K562 (cell line): ENCODE measurements at regions not wholly inside any gene's neighbourhood (a gene's known extent, or its start where the extent isn't known, plus 50 kb on each side); places are given as distances from the start of the nearest gene placed in this dataset.

Experiments
- ATAC-seq: fragments of 200-7000 bp; cut with Tn5 transposase; 3 replicates; pipeline ENCODE4 v1.9.1; 2020; ENCODE audit warnings: moderate library complexity
- BruUV-seq: library from RNA; stranded (reverse); fragments of 400-500 nt; replicated peaks from 2 replicates; lab custom pipeline; 2021; lab: Mats Ljungman, UMichigan
- CTCF ChIA-PET: fragments of 300-600 bp; formaldehyde crosslinking; extraction: SDS; loops from one replicate; lab custom pipeline; 2021; ENCODE audit warnings: low intra/inter-chr PET ratio; lab: Yijun Ruan, JAX
- POLR2A ChIA-PET: fragments of 300-600, 350-650 bp; sonication (Branson Sonifier 250); formaldehyde crosslinking; extraction: SDS; loops from one replicate; lab custom pipeline; 2021; ENCODE audit warnings: antibody characterized with exemption, inconsistent platforms; lab: Yijun Ruan, JAX
- DNase-seq, 4 experiments: peaks; one replicate each; pipeline versions ENCODE4 v3.0.0 to v3.0.0-alpha.2; 2011 to 2018; ENCODE audit warnings: low spot score in 3 of 4, mixed read lengths in 3 of 4; ENCODE audit errors: extremely low read depth in 1 of 4
- FAIRE-seq: peaks from 2 replicates; lab custom pipeline; 2011; peaks lifted over from hg19 to GRCh38; lab: Jason Lieb, UNC
- H2AFZ ChIP-seq: 2 replicates; pipeline ENCODE4 v1.6.0; 2011; ENCODE audit warnings: low read depth, low read length, control low read depth, inconsistent platforms
- H3K27ac ChIP-seq: fragments of 200-600 bp; 3 replicates; pipeline ENCODE4 v1.8.0; 2011; ENCODE audit warnings: low read depth, mild to moderate bottlenecking, control low read depth, inconsistent platforms, low read length, moderate library complexity, mixed read lengths; ENCODE audit errors: extremely low read depth
- H3K27me3 ChIP-seq, 2 experiments: fragments of 300-600 bp in 1 of 2; 2 replicates in 1 of 2; 3 replicates in 1 of 2; pipeline versions ENCODE4 v1.6.0 to v1.8.0; 2011; ENCODE audit warnings: inconsistent platforms in 2 of 2, low read length in 2 of 2, mild to moderate bottlenecking in 1 of 2, mixed read lengths in 1 of 2, moderate library complexity in 1 of 2; ENCODE audit not compliant: control insufficient read depth in 2 of 2, insufficient read depth in 2 of 2
- H3K36me3 ChIP-seq: fragments of 300-600 bp; 3 replicates; pipeline ENCODE4 v1.8.0; 2011; ENCODE audit warnings: mild to moderate bottlenecking, low read length, inconsistent platforms; ENCODE audit not compliant: control insufficient read depth, insufficient read depth
- H3K4me1 ChIP-seq, 2 experiments: fragments of 200-600 bp in 1 of 2; replicated peaks in 1 of 2; 2 replicates in 1 of 2; 3 replicates in 1 of 2; pipeline versions ENCODE4 v1.5.1 to v1.8.0; 2011; ENCODE audit warnings: inconsistent platforms in 2 of 2, low read length in 2 of 2, mild to moderate bottlenecking in 1 of 2, mixed read lengths in 1 of 2, moderate library complexity in 1 of 2; ENCODE audit not compliant: control insufficient read depth in 2 of 2, insufficient read depth in 2 of 2
- H3K4me2 ChIP-seq: 2 replicates; pipeline ENCODE4 v1.6.1; 2011; ENCODE audit warnings: low read length, control low read depth, inconsistent platforms, mixed read lengths; ENCODE audit not compliant: insufficient read depth
- H3K4me3 ChIP-seq: fragments of 200-600 bp; sonication (generic), shearing (Covaris generic); 2 replicates; pipeline ENCODE4 v1.5.1; 2016; ENCODE audit warnings: control low read depth, inconsistent platforms
- H3K79me2 ChIP-seq: fragments of 200-600 bp; 3 replicates; pipeline ENCODE4 v1.8.0; 2011; ENCODE audit warnings: low read length, inconsistent platforms; ENCODE audit not compliant: control insufficient read depth, insufficient read depth
- H3K9ac ChIP-seq, 2 experiments: 2 replicates each; pipeline versions ENCODE4 v1.6.0 to v1.6.1; 2011; ENCODE audit warnings: low read depth in 2 of 2, low read length in 2 of 2, control low read depth in 1 of 2, inconsistent platforms in 1 of 2, mild to moderate bottlenecking in 1 of 2, mixed read lengths in 1 of 2; ENCODE audit not compliant: insufficient read depth in 1 of 2
- H3K9me1 ChIP-seq: one replicate; pipeline ENCODE4 v1.6.0; 2011; ENCODE audit warnings: inconsistent platforms, mild to moderate bottlenecking, low read length, moderate library complexity; ENCODE audit not compliant: control insufficient read depth, insufficient read depth
- H3K9me3 ChIP-seq: replicated peaks from 2 replicates; pipeline ENCODE4 v1.5.1; 2011; ENCODE audit warnings: low read depth, low read length, inconsistent platforms; ENCODE audit not compliant: control insufficient read depth, insufficient read depth
- H4K20me1 ChIP-seq: replicated peaks from 2 replicates; pipeline ENCODE4 v1.6.1; 2011; ENCODE audit warnings: low read length, inconsistent platforms, mixed read lengths; ENCODE audit not compliant: control insufficient read depth, insufficient read depth
- BMI1 ChIP-seq: fragments of 150-350 bp; IDR thresholded peaks from 2 replicates; pipeline ENCODE4 v1.6.1; 2014; ENCODE audit warnings: low read length
- L3MBTL2 ChIP-seq: fragments of 450-650 bp; IDR thresholded peaks from 2 replicates; pipeline ENCODE4 v1.6.1; 2016; ENCODE audit warnings: mild to moderate bottlenecking, moderate library complexity
- SAFB ChIP-seq: fragments of 200-400 bp; formaldehyde crosslinking; IDR thresholded peaks from 2 replicates; pipeline ENCODE4 v1.6.1; 2017; ENCODE audit warnings: low read depth, low read length, borderline replicate concordance
- TAL1 ChIP-seq: fragments of 450-650 bp; IDR thresholded peaks from 2 replicates; pipeline ENCODE4 v1.6.1; 2016; ENCODE audit warnings: mild to moderate bottlenecking
- TCF3 ChIP-seq: sonication (generic); formaldehyde crosslinking; IDR thresholded peaks from 2 replicates; pipeline ENCODE4 v1.4.0; 2020; ENCODE audit warnings: mild to moderate bottlenecking, missing genetic modification reagents
- ZNF77 ChIP-seq: fragments of 250-450 bp; sonication (Bioruptor Pico); IDR thresholded peaks from 2 replicates; pipeline ENCODE4 v1.5.0; 2020
- WGBS: fragments of 100-300 bp; shearing (Covaris generic); methylation state at CpG from one replicate; pipeline ENCODE4 v1.1.6; 2016; ENCODE audit warnings: low coverage, mixed read lengths; ENCODE audit not compliant: insufficient coverage; ENCODE audit errors: missing lambda C conversion rate; 5-methylcytosine and 5-hydroxymethylcytosine counted together
- in situ Hi-C: fragments of 300-500 bp; cut with MboI; formaldehyde crosslinking; loops from 4 replicates; pipeline ENCODE4 v1.15.0; 2018; ENCODE audit warnings: inconsistent platforms, mixed read lengths
- intact Hi-C: fragments of 100-400 bp; cut with micrococcal nuclease; formaldehyde crosslinking; loops from 2 replicates; pipeline ENCODE4 v1.14.2; 2022
- TF ChIP-seq, protein P1 (sequence below): fragments of 450-650 bp; IDR thresholded peaks from 2 replicates; pipeline ENCODE4 v1.6.1; 2016; ENCODE audit warnings: low read depth
- TF ChIP-seq, protein P2 (sequence below): sonication (generic); formaldehyde crosslinking; IDR thresholded peaks from 2 replicates; pipeline ENCODE4 v1.8.0; 2022; ENCODE audit warnings: mild to moderate bottlenecking, missing genetic modification reagents

DNA sequence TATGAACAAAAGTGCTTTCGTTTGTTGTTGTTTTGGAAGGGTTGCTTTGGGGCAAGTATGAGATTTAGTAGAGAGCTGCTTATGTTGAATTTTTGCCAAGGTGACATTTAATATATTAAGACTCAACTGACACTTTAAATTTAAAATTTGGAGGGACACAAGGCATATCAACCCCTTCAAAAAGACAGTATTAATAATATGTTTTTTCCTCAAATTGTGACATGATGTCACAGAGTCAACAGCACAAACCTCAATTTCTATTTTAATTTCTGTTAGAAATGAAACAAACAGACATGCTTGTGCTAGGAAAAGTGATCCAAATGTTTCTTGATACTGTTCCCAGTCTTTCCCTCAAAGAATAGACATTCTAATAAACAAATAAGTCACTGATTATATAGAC, 218.9 kb downstream of the CYRIA start:
- H3K9me1 ChIP-seq = no peaks in the 10 kb centered on the region
- H3K4me3 ChIP-seq = no peak overlapping the region
- ChIA-PET POLR2A (interaction anchor here (0.6 kb wide), 1 partner anchor 443 kb away, joined by 3 read pairs; no protein-coding TSS in a partner anchor), CTCF (no interaction called here)
- H3K27me3 ChIP-seq = no peaks in the 10 kb centered on the region; a peak in 1 of 5 replicates
- in situ Hi-C loops (no loop called here), intact Hi-C loops (no loop called here)
- WGBS = 19% methylated on average over 1 of the region's 1 CpG
- no peak overlapping the region for H3K27ac ChIP-seq
- BruUV-seq = no TSS peak
- H3K4me2 ChIP-seq = no peak overlapping the region
- H3K9me3 ChIP-seq = no peaks in the 10 kb centered on the region
- TF ChIP-seq, protein P1, sequence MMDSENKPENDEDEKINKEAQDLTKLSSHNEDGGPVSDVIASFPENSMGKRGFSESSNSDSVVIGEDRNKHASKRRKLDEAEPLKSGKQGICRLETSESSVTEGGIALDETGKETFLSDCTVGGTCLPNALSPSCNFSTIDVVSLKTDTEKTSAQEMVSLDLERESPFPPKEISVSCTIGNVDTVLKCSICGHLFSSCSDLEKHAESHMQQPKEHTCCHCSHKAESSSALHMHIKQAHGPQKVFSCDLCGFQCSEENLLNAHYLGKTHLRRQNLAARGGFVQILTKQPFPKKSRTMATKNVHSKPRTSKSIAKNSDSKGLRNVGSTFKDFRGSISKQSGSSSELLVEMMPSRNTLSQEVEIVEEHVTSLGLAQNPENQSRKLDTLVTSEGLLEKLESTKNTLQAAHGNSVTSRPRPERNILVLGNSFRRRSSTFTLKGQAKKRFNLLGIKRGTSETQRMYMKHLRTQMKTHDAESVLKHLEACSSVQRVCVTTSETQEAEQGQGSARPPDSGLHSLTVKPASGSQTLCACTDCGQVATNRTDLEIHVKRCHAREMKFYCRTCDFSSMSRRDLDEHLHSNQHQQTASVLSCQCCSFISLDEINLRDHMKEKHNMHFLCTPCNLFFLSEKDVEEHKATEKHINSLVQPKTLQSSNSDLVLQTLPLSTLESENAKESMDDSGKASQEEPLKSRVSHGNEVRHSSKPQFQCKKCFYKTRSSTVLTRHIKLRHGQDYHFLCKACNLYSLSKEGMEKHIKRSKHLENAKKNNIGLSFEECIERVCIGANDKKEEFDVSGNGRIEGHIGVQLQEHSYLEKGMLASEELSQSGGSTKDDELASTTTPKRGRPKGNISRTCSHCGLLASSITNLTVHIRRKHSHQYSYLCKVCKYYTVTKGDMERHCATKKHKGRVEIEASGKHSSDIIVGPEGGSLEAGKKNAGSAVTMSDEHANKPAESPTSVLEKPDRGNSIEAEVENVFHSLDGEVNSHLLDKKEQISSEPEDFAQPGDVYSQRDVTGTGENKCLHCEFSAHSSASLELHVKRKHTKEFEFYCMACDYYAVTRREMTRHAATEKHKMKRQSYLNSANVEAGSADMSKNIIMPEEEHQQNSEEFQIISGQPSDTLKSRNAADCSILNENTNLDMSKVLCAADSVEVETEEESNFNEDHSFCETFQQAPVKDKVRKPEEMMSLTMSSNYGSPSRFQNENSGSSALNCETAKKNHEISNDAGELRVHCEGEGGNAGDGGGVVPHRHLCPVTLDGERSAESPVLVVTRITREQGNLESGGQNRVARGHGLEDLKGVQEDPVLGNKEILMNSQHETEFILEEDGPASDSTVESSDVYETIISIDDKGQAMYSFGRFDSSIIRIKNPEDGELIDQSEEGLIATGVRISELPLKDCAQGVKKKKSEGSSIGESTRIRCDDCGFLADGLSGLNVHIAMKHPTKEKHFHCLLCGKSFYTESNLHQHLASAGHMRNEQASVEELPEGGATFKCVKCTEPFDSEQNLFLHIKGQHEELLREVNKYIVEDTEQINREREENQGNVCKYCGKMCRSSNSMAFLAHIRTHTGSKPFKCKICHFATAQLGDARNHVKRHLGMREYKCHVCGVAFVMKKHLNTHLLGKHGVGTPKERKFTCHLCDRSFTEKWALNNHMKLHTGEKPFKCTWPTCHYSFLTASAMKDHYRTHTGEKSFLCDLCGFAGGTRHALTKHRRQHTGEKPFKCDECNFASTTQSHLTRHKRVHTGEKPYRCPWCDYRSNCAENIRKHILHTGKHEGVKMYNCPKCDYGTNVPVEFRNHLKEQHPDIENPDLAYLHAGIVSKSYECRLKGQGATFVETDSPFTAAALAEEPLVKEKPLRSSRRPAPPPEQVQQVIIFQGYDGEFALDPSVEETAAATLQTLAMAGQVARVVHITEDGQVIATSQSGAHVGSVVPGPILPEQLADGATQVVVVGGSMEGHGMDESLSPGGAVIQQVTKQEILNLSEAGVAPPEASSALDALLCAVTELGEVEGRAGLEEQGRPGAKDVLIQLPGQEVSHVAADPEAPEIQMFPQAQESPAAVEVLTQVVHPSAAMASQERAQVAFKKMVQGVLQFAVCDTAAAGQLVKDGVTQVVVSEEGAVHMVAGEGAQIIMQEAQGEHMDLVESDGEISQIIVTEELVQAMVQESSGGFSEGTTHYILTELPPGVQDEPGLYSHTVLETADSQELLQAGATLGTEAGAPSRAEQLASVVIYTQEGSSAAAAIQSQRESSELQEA = no peak
- TF ChIP-seq BMI1 (no peak), L3MBTL2 (no peak), TAL1 (no peak), SAFB (no peak), TCF3 (CRISPR knock-in tag) (no peak), ZNF77 (CRISPR knock-in tag) (no peak)
- TF ChIP-seq, protein P2, sequence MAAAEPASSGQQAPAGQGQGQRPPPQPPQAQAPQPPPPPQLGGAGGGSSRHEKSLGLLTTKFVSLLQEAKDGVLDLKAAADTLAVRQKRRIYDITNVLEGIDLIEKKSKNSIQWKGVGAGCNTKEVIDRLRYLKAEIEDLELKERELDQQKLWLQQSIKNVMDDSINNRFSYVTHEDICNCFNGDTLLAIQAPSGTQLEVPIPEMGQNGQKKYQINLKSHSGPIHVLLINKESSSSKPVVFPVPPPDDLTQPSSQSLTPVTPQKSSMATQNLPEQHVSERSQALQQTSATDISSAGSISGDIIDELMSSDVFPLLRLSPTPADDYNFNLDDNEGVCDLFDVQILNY (CRISPR knock-in tag) = no peak
- H3K36me3 ChIP-seq = no peaks in the 10 kb centered on the region
- ATAC-seq (no peak), FAIRE-seq (no peak), DNase-seq (no peak)
- no peaks in the 10 kb centered on the region for H4K20me1 ChIP-seq
- no peaks in the 10 kb centered on the region for H3K79me2 ChIP-seq
- H3K9ac ChIP-seq = no peak overlapping the region
- no peaks in the 10 kb centered on the region for H3K4me1 ChIP-seq
- H2AFZ ChIP-seq = no peak overlapping the region
